ENCODE measurements at regions not wholly inside any gene's neighbourhood (a gene's known extent, or its start where the extent isn't known, plus 50 kb on each side); places are given as distances from the start of the nearest gene placed in this dataset.
"Not testable (repeated sequence)": the region's sequence is repeated elsewhere in the genome, so short reads cannot be mapped to it uniquely, and the experiment has no call there.

DNA sequence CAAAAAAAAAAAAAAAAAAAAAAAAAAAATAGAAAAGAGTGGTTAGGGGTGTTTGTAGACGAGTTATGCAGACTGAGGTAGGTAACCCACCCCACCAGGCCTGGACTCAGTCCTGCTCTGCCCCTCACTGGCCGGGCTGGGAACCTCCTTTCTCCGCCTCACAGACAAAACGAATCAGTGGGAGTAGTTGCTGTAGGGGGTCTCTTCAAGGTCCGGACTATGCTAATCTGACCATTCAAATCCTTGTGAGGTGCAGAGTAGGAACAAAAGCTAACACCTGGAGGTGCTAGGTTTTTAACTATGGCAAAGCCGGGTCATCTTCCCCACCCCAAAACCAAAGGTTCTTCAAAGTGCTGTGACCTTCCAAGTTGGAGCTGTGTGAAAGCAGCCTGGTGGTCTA lies 223.7 kb downstream of the SLC4A3 start:
- no peaks in the 10 kb centered on the region for H3K36me3 Mint-ChIP-seq
- POLR2A ChIA-PET = no interaction called here
- H3K4me3 Mint-ChIP-seq = no peak overlapping the region
- no peaks in the 10 kb centered on the region for H3K4me1 Mint-ChIP-seq
- H3K9me3 Mint-ChIP-seq = no peaks in the 10 kb centered on the region
- no peak overlapping the region for H3K27ac Mint-ChIP-seq
- ATAC-seq (ENCODE audit: low read depth) (no peak), DNase-seq (no peak)
- no peaks in the 10 kb centered on the region for H3K27me3 Mint-ChIP-seq

DNA sequence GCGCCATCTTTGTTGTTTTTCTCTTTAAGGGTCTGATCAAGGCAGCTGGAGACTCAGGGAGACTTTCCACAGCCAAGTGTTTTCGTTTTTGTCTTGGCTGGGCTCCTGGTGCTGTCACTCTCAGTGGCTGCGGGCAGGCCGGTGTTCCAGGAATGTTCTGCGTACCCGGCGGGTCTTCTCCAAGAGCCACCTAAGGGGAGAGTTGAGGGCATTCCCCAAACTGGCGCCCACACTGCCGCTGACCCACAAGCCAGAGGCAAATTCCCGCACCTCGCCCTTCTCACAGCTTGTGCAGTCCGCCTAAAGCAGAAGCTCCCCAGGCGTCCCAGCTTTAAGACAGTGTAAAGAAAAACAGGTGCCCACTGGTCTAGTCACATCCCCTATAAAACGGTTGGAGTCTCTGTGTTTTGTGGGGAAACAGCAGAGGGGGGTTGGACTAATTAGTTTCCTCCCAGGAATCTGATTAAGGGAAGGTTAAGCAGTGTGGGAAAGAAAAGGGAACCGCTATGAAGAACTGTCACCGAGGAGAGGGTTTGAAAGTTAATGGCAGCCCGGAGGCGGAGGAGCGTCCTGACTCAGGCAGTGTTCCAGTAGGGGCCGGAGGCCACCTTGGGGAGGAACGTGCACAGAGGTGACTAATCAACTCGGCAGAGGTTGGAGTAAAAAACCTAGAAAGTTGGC lies 224.5 kb downstream of the SLC4A3 start:
- H3K27ac Mint-ChIP-seq = no peak overlapping the region
- ATAC-seq (ENCODE audit: low read depth) (no peak), DNase-seq (no peak)
- POLR2A ChIA-PET = no interaction called here
- no peaks in the 10 kb centered on the region for H3K4me1 Mint-ChIP-seq
- no peaks in the 10 kb centered on the region for H3K27me3 Mint-ChIP-seq
- no peak overlapping the region for H3K4me3 Mint-ChIP-seq
- no peaks in the 10 kb centered on the region for H3K36me3 Mint-ChIP-seq
- H3K9me3 Mint-ChIP-seq = no peaks in the 10 kb centered on the region

DNA sequence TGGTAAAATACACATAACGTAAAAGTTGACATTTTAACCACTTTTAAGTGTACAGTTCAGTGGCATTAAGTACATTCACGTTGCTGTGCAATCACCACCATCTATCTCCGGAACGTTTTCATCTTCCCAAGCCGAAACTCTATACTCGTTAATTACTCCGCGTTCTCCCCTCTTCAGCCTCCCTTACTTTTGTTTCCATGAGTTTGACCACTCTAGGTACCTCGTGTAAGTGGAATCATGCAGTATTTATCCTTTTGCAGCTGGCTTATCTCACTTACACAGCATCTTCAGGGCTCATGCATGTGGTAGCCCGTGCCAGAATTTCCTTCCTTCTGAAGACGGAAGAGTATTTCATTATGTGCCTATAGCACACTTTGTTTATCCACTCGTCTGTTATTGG lies 225.2 kb downstream of the SLC4A3 start:
- H3K27me3 Mint-ChIP-seq = no peaks in the 10 kb centered on the region

GRCh38 chr2:219856602-219857001 lies 229.2 kb downstream of the SLC4A3 start:
- no peaks in the 10 kb centered on the region for H3K36me3 Mint-ChIP-seq
- H3K4me1 Mint-ChIP-seq = no peaks in the 10 kb centered on the region
- no peak overlapping the region for H3K4me3 Mint-ChIP-seq
- no peaks in the 10 kb centered on the region for H3K27me3 Mint-ChIP-seq
- ATAC-seq (ENCODE audit: low read depth) = no peak
- H3K9me3 Mint-ChIP-seq = no peaks in the 10 kb centered on the region
- POLR2A ChIA-PET = no interaction called here
- no peak overlapping the region for H3K27ac Mint-ChIP-seq
- no peak for DNase-seq

More for the DNA sequence above, 225.2 kb downstream of the SLC4A3 start:
- POLR2A ChIA-PET = no interaction called here
- H3K27ac Mint-ChIP-seq = no peak overlapping the region
- no peak overlapping the region for H3K4me3 Mint-ChIP-seq
- H3K36me3 Mint-ChIP-seq = no peaks in the 10 kb centered on the region
- ATAC-seq (ENCODE audit: low read depth) = no peak
- no peak for DNase-seq
- H3K4me1 Mint-ChIP-seq = no peaks in the 10 kb centered on the region
- H3K9me3 Mint-ChIP-seq = no peaks in the 10 kb centered on the region

- POLR2A ChIA-PET = no interaction called here
- H3K4me1 Mint-ChIP-seq = no peaks in the 10 kb centered on the region
- DNase-seq (no peak), ATAC-seq (ENCODE audit: low read depth) (no peak)
- H3K4me3 Mint-ChIP-seq = no peak overlapping the region
- H3K36me3 Mint-ChIP-seq = no peaks in the 10 kb centered on the region
- no peaks in the 10 kb centered on the region for H3K9me3 Mint-ChIP-seq
- H3K27me3 Mint-ChIP-seq = no peaks in the 10 kb centered on the region
- no peak overlapping the region for H3K27ac Mint-ChIP-seq
These were observed 230.3 kb downstream of the SLC4A3 start for GRCh38 chr2:219857751-219858150.

DNA sequence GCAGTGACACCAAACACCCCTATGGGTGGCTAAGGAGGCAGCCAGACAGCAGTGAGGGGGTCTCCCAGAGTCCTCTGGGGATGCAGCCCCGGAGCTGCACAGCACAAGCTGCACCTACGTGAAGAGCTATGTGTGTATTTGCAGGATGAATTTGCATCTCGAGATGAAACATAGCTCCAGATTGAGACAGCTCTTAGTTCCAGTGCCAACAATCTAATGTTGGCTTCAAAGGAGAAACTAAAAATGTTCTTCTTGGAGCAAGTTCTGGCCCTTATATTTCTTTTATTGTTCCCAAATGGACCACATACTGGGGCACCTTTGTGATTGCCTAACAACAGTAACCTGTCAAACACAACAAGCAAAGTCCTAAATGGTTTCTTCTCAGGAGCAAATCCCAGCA lies 233.9 kb downstream of the SLC4A3 start:
- Mint-ChIP-seq H3K9me3 (no peaks in the 10 kb centered on the region), H3K27me3 (no peaks in the 10 kb centered on the region), H3K36me3 (no peaks in the 10 kb centered on the region), H3K4me1 (no peaks in the 10 kb centered on the region), H3K4me3 (no peak overlapping the region), H3K27ac (no peak overlapping the region)
- DNase-seq (no peak), ATAC-seq (ENCODE audit: low read depth) (no peak)
- POLR2A ChIA-PET = no interaction called here

GRCh38 chr2:219864154-219864553 lies 236.7 kb downstream of the SLC4A3 start:
- no peak overlapping the region for H3K4me3 Mint-ChIP-seq
- POLR2A ChIA-PET = no interaction called here
- no peaks in the 10 kb centered on the region for H3K4me1 Mint-ChIP-seq
- ATAC-seq (ENCODE audit: low read depth) (no peak), DNase-seq (no peak)
- no peaks in the 10 kb centered on the region for H3K9me3 Mint-ChIP-seq
- H3K27ac Mint-ChIP-seq = no peak overlapping the region
- no peaks in the 10 kb centered on the region for H3K27me3 Mint-ChIP-seq
- H3K36me3 Mint-ChIP-seq = no peaks in the 10 kb centered on the region

- ATAC-seq (ENCODE audit: low read depth) (no peak), DNase-seq (no peak)
- H3K4me3 Mint-ChIP-seq = no peak overlapping the region
- no peaks in the 10 kb centered on the region for H3K4me1 Mint-ChIP-seq
- H3K27me3 Mint-ChIP-seq = peaks cover 3% of the 10 kb centered on the region
- H3K9me3 Mint-ChIP-seq = no peaks in the 10 kb centered on the region
- no peaks in the 10 kb centered on the region for H3K36me3 Mint-ChIP-seq
- POLR2A ChIA-PET = no interaction called here
- no peak overlapping the region for H3K27ac Mint-ChIP-seq
These were observed 241.2 kb downstream of the SLC4A3 start for GRCh38 chr2:219868635-219869034.

GRCh38 chr2:219870041-219870440 lies 242.6 kb downstream of the SLC4A3 start:
- H3K4me1 Mint-ChIP-seq = no peaks in the 10 kb centered on the region
- H3K36me3 Mint-ChIP-seq = no peaks in the 10 kb centered on the region
- peaks cover 3% of the 10 kb centered on the region for H3K27me3 Mint-ChIP-seq
- no peak for ATAC-seq (ENCODE audit: low read depth)
- DNase-seq = no peak
- no peaks in the 10 kb centered on the region for H3K9me3 Mint-ChIP-seq
- H3K4me3 Mint-ChIP-seq = no peak overlapping the region
- H3K27ac Mint-ChIP-seq = no peak overlapping the region
- POLR2A ChIA-PET = no interaction called here

DNA sequence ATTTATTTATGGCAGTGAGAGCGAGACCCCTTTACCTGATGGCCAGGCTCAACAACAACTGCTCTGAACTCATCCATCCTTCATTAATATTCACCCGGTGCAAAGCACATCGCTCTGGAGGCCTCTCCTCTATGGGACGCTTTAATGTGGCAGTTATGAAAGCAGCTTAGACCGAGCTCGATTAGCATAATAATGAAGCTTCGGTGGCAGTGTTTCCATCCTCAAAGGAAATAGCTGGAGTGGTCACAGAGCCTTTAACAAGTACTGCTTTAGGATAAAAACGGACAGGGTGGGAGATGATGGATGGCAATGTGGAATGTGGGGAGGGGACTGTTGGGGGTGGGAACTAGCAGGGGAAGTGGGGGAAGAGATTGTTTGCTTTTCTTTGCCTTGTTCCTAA lies 243.9 kb downstream of the SLC4A3 start:
- Mint-ChIP-seq H3K4me3 (no peak overlapping the region), H3K9me3 (no peaks in the 10 kb centered on the region), H3K27ac (no peak overlapping the region), H3K4me1 (no peaks in the 10 kb centered on the region), H3K27me3 (peaks cover 3% of the 10 kb centered on the region), H3K36me3 (no peaks in the 10 kb centered on the region)
- no peak for DNase-seq
- POLR2A ChIA-PET = no interaction called here
- ATAC-seq (ENCODE audit: low read depth) = no peak

GRCh38 chr2:219875036-219875435 lies 247.6 kb downstream of the SLC4A3 start:
- Mint-ChIP-seq H3K27ac (no peak overlapping the region), H3K4me3 (no peak overlapping the region), H3K27me3 (peaks cover 3% of the 10 kb centered on the region), H3K9me3 (no peaks in the 10 kb centered on the region), H3K36me3 (no peaks in the 10 kb centered on the region), H3K4me1 (no peaks in the 10 kb centered on the region)
- DNase-seq (no peak), ATAC-seq (ENCODE audit: low read depth) (no peak)
- POLR2A ChIA-PET = no interaction called here

GRCh38 chr2:219875986-219876385 lies 248.6 kb downstream of the SLC4A3 start:
- POLR2A ChIA-PET; H3K27ac Mint-ChIP-seq; H3K36me3 Mint-ChIP-seq; ATAC-seq (ENCODE audit: low read depth); H3K27me3 Mint-ChIP-seq; H3K9me3 Mint-ChIP-seq; DNase-seq; H3K4me1 Mint-ChIP-seq; H3K4me3 Mint-ChIP-seq: not testable (repeated sequence)

GRCh38 chr2:219876931-219877330 lies 249.5 kb downstream of the SLC4A3 start:
- H3K9me3 Mint-ChIP-seq = no peaks in the 10 kb centered on the region
- no peak for DNase-seq
- no peak overlapping the region for H3K27ac Mint-ChIP-seq
- no peak overlapping the region for H3K4me3 Mint-ChIP-seq
- no peaks in the 10 kb centered on the region for H3K36me3 Mint-ChIP-seq
- ATAC-seq (ENCODE audit: low read depth) = no peak
- no peaks in the 10 kb centered on the region for H3K27me3 Mint-ChIP-seq
- POLR2A ChIA-PET = no interaction called here
- no peaks in the 10 kb centered on the region for H3K4me1 Mint-ChIP-seq

- ATAC-seq (ENCODE audit: low read depth) (no peak), DNase-seq (no peak)
- no peaks in the 10 kb centered on the region for H3K4me1 Mint-ChIP-seq
- H3K4me3 Mint-ChIP-seq = no peak overlapping the region
- H3K27me3 Mint-ChIP-seq = no peaks in the 10 kb centered on the region
- H3K27ac Mint-ChIP-seq = no peak overlapping the region
- H3K36me3 Mint-ChIP-seq = no peaks in the 10 kb centered on the region
- POLR2A ChIA-PET = no interaction called here
- no peaks in the 10 kb centered on the region for H3K9me3 Mint-ChIP-seq
These were observed 250.3 kb downstream of the SLC4A3 start for GRCh38 chr2:219877728-219878127.

DNA sequence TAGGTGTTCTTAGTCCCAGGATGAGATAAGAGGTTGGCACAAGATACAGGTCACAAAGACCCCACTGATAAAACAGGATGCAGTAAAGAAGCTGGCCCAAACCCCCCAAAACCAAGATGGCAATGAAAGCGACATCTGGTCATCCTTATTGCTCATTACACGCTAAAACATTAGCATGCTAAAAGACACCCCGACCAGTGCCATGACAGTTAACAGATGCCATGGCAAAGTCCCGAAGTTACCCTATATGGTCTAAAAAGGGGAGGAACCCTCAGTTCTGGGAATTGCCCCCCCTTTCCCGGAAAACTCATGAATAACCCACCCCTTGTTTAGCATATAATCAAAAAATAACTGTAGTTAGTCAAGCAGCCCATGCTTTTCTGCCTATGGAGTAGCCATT lies 251.1 kb downstream of the SLC4A3 start:
- POLR2A ChIA-PET = no interaction called here

More for the DNA sequence above, 251.1 kb downstream of the SLC4A3 start:
- H3K4me1 Mint-ChIP-seq = no peaks in the 10 kb centered on the region
- no peaks in the 10 kb centered on the region for H3K36me3 Mint-ChIP-seq
- DNase-seq (no peak), ATAC-seq (ENCODE audit: low read depth) (no peak)
- no peaks in the 10 kb centered on the region for H3K9me3 Mint-ChIP-seq
- H3K27ac Mint-ChIP-seq = no peak overlapping the region
- H3K27me3 Mint-ChIP-seq = no peaks in the 10 kb centered on the region
- no peak overlapping the region for H3K4me3 Mint-ChIP-seq
